OCI-LY7 (cell line): ENCODE measurements at regions not wholly inside any gene's neighbourhood (a gene's known extent, or its start where the extent isn't known, plus 50 kb on each side); places are given as distances from the start of the nearest gene placed in this dataset.

ENCODE experiments used
- CTCF ChIP-seq: fragments of 200-600 bp; sonication (generic); conservative IDR thresholded peaks from 2 replicates; pipeline ENCODE4 v1.5.1; 2014; ENCODE audit warnings: mild to moderate bottlenecking, antibody characterized with exemption, low read length, moderate library complexity, mixed read lengths
- EZH2phosphoT487 ChIP-seq: fragments of 200-600 bp; sonication (generic); IDR thresholded peaks from 2 replicates; pipeline ENCODE4 v1.6.1; 2018; ENCODE audit warnings: low read depth, borderline replicate concordance, mild to moderate bottlenecking, mixed run types, antibody characterized with exemption, low read length, moderate library complexity, mixed read lengths

- TF ChIP-seq CTCF (no peak), EZH2phosphoT487 (no peak)
These were observed 138.3 kb downstream of the CGGBP1 start for GRCh38 chr3:87920549-87920948.
